ENCODE measurements at regions not wholly inside any gene's neighbourhood (a gene's known extent, or its start where the extent isn't known, plus 50 kb on each side); places are given as distances from the start of the nearest gene placed in this dataset.

DNA sequence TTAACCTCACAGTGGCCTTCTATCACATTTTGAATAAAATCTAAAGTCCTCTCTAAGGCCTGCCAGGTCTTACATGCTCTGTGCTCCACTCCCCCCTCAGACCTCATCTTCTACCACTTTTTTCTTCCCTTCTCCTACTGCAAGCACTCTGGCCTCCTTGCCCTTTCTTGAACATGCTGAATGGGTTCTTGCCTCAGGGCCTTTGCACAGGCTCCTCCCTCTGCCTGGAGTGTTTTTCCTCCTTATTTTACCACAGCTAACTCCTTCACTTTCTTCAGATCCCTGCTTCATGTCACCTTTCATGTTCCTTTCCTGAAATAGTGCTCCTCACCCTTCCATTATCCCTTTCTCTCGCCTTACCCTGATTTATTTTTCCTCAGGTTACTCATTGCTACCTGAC lies 97.9 kb upstream of the FOXP4 start:
- Histone ChIP-seq H3K36me3 (ENCODE audit: insufficient read depth, low read length) (no peaks in the 10 kb centered on the region), H3K27me3 (ENCODE audit: insufficient read depth, low read length) (peaks cover 21% of the 10 kb centered on the region), H3K4me2 (ENCODE audit: insufficient read depth, low read length) (no peak overlapping the region), H3K4me3 (ENCODE audit: insufficient read depth, low read length) (no peak overlapping the region), H4K20me1 (ENCODE audit: insufficient read depth, low read length) (no peaks in the 10 kb centered on the region), H2AFZ (ENCODE audit: low read length) (no peak overlapping the region), H3K4me1 (ENCODE audit: insufficient read depth, low read length) (peaks cover 4% of the 10 kb centered on the region), H3K27ac (ENCODE audit: low read depth, low read length) (no peak overlapping the region), H3K9me3 (ENCODE audit: low read depth, low read length) (no peaks in the 10 kb centered on the region), H3K79me2 (ENCODE audit: insufficient read depth, low read length) (no peaks in the 10 kb centered on the region)
- peak; percentile 36 for DNase-seq (ENCODE audit: insufficient read length, low spot score, missing footprints)
- TF ChIP-seq, protein P1, sequence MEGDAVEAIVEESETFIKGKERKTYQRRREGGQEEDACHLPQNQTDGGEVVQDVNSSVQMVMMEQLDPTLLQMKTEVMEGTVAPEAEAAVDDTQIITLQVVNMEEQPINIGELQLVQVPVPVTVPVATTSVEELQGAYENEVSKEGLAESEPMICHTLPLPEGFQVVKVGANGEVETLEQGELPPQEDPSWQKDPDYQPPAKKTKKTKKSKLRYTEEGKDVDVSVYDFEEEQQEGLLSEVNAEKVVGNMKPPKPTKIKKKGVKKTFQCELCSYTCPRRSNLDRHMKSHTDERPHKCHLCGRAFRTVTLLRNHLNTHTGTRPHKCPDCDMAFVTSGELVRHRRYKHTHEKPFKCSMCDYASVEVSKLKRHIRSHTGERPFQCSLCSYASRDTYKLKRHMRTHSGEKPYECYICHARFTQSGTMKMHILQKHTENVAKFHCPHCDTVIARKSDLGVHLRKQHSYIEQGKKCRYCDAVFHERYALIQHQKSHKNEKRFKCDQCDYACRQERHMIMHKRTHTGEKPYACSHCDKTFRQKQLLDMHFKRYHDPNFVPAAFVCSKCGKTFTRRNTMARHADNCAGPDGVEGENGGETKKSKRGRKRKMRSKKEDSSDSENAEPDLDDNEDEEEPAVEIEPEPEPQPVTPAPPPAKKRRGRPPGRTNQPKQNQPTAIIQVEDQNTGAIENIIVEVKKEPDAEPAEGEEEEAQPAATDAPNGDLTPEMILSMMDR (IDR thresholded peaks at IDR 0.05; ENCODE audit: extremely low read depth, low read depth, low read length), result no peak

- TF ChIP-seq, protein P1 (IDR thresholded peaks at IDR 0.05; ENCODE audit: extremely low read depth, low read depth, low read length), result no peak
- DNase-seq (ENCODE audit: insufficient read length, low spot score, missing footprints), result peak; percentile 70
- Histone ChIP-seq H3K9me3 (ENCODE audit: low read depth, low read length) (no peaks in the 10 kb centered on the region), H3K27ac (ENCODE audit: low read depth, low read length) (no peak overlapping the region), H3K4me3 (ENCODE audit: insufficient read depth, low read length) (no peak overlapping the region), H4K20me1 (ENCODE audit: insufficient read depth, low read length) (no peaks in the 10 kb centered on the region), H3K36me3 (ENCODE audit: insufficient read depth, low read length) (no peaks in the 10 kb centered on the region), H3K79me2 (ENCODE audit: insufficient read depth, low read length) (no peaks in the 10 kb centered on the region), H3K4me1 (ENCODE audit: insufficient read depth, low read length) (peaks cover 4% of the 10 kb centered on the region), H2AFZ (ENCODE audit: low read length) (no peak overlapping the region), H3K4me2 (ENCODE audit: insufficient read depth, low read length) (no peak overlapping the region), H3K27me3 (ENCODE audit: insufficient read depth, low read length) (peaks cover 18% of the 10 kb centered on the region)
Observed at GRCh38 chr6:41449399-41450245, 96.6 kb upstream of the FOXP4 start.

DNA sequence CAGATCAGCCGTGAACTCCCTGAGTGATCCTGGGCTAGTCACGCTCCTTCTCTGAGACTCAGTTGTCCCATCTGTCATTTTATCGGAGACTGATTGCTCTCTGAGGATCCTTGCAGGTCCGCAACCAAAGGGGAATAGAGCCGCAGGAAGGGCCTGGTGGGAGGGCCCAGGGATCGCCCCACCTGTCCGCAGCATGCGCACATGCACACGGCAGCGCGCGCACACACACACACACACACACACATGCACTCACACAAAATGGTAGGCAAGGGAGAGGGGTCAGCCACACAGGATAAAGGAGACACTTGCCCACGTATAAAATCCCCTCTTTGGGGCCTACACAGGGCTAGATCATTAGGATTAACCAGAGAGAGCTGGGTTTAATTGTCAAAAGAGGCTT lies 95.6 kb upstream of the FOXP4 start:
- no peaks in the 10 kb centered on the region for H3K36me3 ChIP-seq (ENCODE audit: insufficient read depth, low read length)
- H2AFZ ChIP-seq (ENCODE audit: low read length), result no peak overlapping the region
- H4K20me1 ChIP-seq (ENCODE audit: insufficient read depth, low read length), result no peaks in the 10 kb centered on the region
- H3K27me3 ChIP-seq (ENCODE audit: insufficient read depth, low read length), result peaks cover 20% of the 10 kb centered on the region
- peak; percentile 43 for DNase-seq (ENCODE audit: insufficient read length, low spot score, missing footprints)
- no peaks in the 10 kb centered on the region for H3K9me3 ChIP-seq (ENCODE audit: low read depth, low read length)
- no peak overlapping the region for H3K4me3 ChIP-seq (ENCODE audit: insufficient read depth, low read length)
- no peaks in the 10 kb centered on the region for H3K79me2 ChIP-seq (ENCODE audit: insufficient read depth, low read length)
- TF ChIP-seq, protein P1 (IDR thresholded peaks at IDR 0.05; ENCODE audit: extremely low read depth, low read depth, low read length), result no peak
- no peak overlapping the region for H3K27ac ChIP-seq (ENCODE audit: low read depth, low read length)
- no peak overlapping the region for H3K4me2 ChIP-seq (ENCODE audit: insufficient read depth, low read length)
- peaks cover 4% of the 10 kb centered on the region for H3K4me1 ChIP-seq (ENCODE audit: insufficient read depth, low read length)

DNA sequence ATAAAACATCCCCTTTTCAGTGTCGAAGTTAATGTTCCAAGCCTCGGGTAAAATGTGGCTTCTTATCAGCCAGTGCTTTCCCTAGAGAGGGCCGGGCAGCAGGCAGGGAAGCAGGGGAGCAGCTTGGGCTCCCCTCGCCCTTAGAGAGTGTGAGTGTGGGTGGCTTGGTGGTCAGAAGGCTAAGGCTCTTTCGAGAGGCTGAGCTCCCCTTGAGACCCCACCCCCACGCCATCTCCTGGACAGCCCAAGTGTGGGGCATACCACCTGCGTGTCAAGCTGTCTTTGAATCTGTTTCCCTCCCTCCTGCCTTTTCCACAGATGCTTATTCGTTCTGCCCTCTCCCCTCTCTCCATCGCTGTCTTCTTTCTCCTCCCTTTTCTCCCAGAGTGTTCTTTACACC lies 95.1 kb upstream of the FOXP4 start:
- Histone ChIP-seq H2AFZ (ENCODE audit: low read length) (no peak overlapping the region), H3K4me3 (ENCODE audit: insufficient read depth, low read length) (no peak overlapping the region), H3K4me1 (ENCODE audit: insufficient read depth, low read length) (peaks cover 4% of the 10 kb centered on the region), H3K9me3 (ENCODE audit: low read depth, low read length) (no peaks in the 10 kb centered on the region), H3K36me3 (ENCODE audit: insufficient read depth, low read length) (no peaks in the 10 kb centered on the region), H3K79me2 (ENCODE audit: insufficient read depth, low read length) (no peaks in the 10 kb centered on the region), H3K27me3 (ENCODE audit: insufficient read depth, low read length) (peaks cover 24% of the 10 kb centered on the region), H4K20me1 (ENCODE audit: insufficient read depth, low read length) (no peaks in the 10 kb centered on the region), H3K4me2 (ENCODE audit: insufficient read depth, low read length) (peak overlapping the region; percentile 43), H3K27ac (ENCODE audit: low read depth, low read length) (no peak overlapping the region)
- TF ChIP-seq, protein P1 (IDR thresholded peaks at IDR 0.05; ENCODE audit: extremely low read depth, low read depth, low read length), result peak; percentile 16
- DNase-seq (ENCODE audit: insufficient read length, low spot score, missing footprints), result peak; percentile 42

Data from osteoblast (primary cell).